ENCODE measurements at regions not wholly inside any gene's neighbourhood (a gene's known extent, or its start where the extent isn't known, plus 50 kb on each side); places are given as distances from the start of the nearest gene placed in this dataset.
"Not testable (repeated sequence)": the region's sequence is repeated elsewhere in the genome, so short reads cannot be mapped to it uniquely, and the experiment has no call there.

GRCh38 chr9:67635067-67635466 lies 223.7 kb upstream of the ANKRD20A1 start:
- not testable (repeated sequence) for DNase-seq (ENCODE audit: low spot score)

- not testable (repeated sequence) for DNase-seq (ENCODE audit: low spot score)
These were observed 246.8 kb upstream of the ANKRD20A1 start for GRCh38 chr9:67611900-67612299.

- not testable (repeated sequence) for DNase-seq (ENCODE audit: low spot score)
These were observed 248.9 kb upstream of the ANKRD20A1 start for GRCh38 chr9:67609872-67610271.

- DNase-seq (ENCODE audit: low spot score), result peak; percentile 1
These were observed 249.3 kb upstream of the ANKRD20A1 start for GRCh38 chr9:67609435-67609834.

DNA sequence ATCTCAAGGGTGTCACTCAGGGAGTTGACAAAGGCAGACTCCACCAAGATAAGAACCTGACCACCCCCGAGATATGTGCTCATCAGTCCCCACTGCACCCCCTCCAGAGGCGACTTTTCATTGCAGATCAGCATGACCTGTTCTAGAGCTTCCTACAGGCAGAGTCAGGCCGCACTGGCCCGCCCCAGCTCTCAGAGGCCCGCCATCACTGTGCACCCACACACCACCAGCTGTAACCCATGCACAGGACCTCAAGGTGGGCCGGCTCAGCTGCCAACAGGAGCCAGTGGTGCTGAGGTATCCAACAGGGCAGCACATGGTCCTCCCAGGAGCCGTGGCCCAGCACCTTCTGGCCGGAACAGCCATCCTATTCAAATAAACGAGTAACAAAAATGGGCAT lies 253.6 kb upstream of the ANKRD20A1 start:
- not testable (repeated sequence) for DNase-seq (ENCODE audit: low spot score)

- DNase-seq (ENCODE audit: low spot score), result not testable (repeated sequence)
These were observed 255.1 kb upstream of the ANKRD20A1 start for GRCh38 chr9:67603609-67604008.

DNA sequence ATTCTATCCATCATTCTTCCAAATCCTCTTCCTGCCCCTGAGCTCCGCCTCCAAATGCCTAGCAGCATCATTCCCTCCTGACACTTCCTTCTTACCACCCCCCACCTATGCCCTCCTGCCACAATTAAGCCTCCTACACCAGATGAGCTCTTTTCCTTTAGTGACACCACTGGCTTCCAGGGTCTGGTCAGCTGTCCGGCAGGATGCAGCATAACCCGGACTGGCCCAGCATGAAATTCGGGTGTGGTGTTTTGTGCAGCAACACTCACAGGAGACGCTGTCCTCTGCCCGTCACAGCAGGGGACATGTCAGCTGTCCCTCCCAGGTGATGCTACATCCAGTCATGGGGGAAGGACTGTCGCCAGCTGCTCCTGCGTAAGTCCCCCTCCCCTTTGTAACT lies 266.3 kb upstream of the ANKRD20A1 start:
- DNase-seq (ENCODE audit: low spot score), result not testable (repeated sequence)

DNA sequence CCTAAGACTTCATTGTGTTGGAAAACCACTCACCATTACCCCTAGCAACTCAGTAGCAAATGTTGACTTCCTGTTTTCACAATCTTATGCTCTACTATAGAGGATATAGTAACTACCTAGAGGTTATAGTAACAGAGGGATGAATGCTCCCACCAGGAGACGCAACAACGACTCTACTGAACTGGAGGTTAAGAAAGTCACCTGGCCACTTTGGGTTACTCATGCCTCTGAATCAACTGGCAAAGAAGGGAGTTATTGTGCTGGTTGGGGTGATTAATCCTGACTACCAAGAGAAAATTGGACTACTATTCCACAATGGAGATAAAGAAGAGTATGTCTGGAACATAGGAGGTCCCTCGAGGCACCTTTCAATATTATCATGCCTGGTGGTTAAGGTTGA lies 302.9 kb upstream of the ANKRD20A1 start:
- not testable (repeated sequence) for DNase-seq (ENCODE audit: low spot score)

GRCh38 chr9:67550044-67550443 lies 308.7 kb upstream of the ANKRD20A1 start:
- not testable (repeated sequence) for DNase-seq (ENCODE audit: low spot score)

DNA sequence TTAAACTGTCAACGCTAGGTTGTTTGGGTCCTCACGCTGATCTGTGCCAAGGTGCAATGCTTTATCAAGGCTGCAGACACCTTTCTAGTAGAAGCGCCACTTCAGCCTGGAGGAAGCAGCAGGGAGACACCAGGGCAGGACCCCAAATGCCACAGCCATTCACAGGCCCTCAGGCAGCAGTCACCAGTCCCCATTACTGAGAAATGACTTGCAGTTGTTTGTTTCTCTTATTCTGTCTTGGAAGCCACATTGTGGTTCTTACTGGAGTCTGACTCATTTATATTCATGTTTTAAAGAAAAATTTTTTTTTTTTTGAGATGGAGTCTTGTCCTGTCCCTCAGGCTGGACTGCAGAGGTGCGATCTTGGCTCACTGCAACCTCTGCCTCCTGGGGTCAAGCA lies 328.9 kb upstream of the ANKRD20A1 start:
- not testable (repeated sequence) for DNase-seq (ENCODE audit: low spot score)

DNA sequence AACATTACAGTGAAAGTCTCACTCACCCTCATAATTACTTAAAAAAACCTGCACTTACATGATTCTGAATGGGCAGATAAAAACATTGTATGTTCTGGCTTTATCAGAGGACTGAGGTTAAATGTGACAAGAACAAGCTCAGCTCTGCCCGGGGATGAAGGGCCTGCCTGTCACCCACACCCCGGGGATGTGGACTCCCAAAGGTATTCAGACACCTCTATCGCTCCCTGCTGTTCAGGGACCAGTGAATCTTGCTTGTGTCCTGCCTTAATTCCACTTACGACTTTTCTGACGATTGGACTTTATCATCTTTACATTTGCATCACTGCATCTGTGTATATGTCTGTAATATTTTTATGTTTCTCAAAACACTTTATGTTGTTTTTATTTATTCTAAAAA lies 341.8 kb upstream of the ANKRD20A1 start:
- not testable (repeated sequence) for DNase-seq (ENCODE audit: low spot score)

DNA sequence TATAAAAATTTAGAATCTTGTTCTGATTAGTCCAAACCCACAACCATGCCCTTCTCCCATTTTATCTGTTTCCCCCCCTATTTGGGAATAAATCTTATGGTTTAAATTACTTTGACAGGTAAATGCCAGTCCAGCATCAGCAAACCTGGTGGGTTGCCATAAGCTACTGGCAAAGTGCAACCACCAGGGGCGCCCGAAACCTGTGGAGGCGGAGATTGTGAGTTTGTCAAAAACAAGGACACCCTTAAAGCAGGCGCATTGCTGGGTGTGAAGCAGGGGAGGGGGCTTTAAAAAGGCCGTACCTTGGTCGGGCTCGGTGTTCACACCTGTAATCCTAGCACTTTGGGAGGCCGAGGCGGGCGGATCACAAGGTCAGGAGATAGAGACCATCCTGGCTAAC lies 344.1 kb upstream of the ANKRD20A1 start:
- not testable (repeated sequence) for DNase-seq (ENCODE audit: low spot score)

DNA sequence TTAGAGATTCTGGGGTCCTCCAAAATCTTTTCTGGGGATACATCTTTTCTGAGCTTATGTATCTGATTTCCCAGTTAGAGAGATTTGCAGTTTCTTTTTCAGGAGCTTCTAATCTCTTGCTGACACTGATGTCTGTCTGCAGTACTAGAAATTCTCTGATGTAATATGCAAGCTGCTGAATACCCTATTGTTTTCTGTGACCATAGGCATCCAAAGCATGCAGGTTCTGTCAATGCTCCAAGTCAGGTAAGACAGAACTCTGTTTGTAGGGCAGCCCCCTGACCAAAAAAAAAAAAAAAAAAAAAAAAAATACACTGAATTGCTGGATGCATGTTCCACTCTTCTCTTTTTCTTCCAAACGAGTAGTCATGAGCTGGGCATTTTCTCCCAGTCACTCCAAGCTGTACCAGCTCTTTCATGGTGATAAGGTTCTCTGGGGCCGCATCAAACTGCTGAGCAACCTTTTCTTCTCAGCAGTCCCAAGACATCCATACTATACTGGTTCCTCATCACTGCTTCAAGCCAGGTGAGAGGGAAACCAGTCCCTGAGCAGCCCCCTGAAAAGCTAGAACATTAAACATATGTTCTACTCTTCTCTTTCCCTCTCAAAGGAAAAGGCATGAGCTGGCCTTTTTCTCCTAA lies 354.9 kb upstream of the ANKRD20A1 start:
- not testable (repeated sequence) for DNase-seq (ENCODE audit: low spot score)

DNA sequence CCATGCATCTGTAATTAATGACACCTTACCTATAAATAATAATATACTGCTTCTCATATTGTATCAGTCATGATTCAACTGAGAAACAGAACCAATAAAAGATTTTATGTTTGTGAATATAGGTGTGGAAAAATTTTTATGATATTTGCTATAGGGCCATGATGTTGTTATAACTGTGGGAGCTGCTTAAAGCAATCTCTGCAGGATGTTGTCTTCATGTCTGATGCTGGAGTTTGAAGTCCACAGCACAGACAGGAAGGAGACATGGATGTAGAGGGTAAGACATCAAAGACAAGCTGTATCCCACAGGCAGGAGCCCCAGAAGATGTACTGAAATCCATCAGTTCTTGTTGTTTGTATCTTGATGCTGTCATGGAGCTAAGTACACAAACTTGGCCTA lies 366.7 kb upstream of the ANKRD20A1 start:
- DNase-seq (ENCODE audit: low spot score), result not testable (repeated sequence)

- not testable (repeated sequence) for DNase-seq (ENCODE audit: low spot score)
These were observed 381.3 kb upstream of the ANKRD20A1 start for GRCh38 chr9:67477465-67477864.

- DNase-seq (ENCODE audit: low spot score), result not testable (repeated sequence)
These were observed 388.0 kb upstream of the ANKRD20A1 start for GRCh38 chr9:67470739-67471138.

GRCh38 chr9:67468326-67468725 lies 390.4 kb upstream of the ANKRD20A1 start:
- DNase-seq (ENCODE audit: low spot score), result not testable (repeated sequence)

GRCh38 chr9:67461796-67462757 lies 396.7 kb upstream of the ANKRD20A1 start:
- DNase-seq (ENCODE audit: low spot score), result not testable (repeated sequence)

GRCh38 chr9:67452941-67453340 lies 405.8 kb upstream of the ANKRD20A1 start:
- not testable (repeated sequence) for DNase-seq (ENCODE audit: low spot score)

DNA sequence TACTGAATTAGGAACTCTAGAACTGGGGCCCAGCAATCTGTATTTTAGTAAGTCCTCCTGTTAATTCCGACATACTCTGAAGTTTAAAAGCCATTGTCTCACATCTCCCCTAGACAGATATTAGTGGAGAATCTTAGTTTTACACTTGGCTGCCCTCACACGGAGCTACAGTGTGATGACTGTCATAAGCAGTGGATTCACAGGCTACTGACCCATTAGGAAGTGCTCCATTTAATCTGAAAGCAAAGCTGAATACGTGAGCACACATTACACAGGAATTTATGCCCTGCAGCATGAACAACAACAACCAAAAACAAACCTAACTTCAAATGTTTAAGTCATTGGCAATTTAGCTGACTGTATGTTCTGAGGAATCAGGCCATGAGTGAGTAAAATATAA lies 416.4 kb upstream of the ANKRD20A1 start:
- not testable (repeated sequence) for DNase-seq (ENCODE audit: low spot score)

GRCh38 chr9:67437011-67437410 lies 421.7 kb upstream of the ANKRD20A1 start:
- DNase-seq (ENCODE audit: low spot score), result not testable (repeated sequence)

DNA sequence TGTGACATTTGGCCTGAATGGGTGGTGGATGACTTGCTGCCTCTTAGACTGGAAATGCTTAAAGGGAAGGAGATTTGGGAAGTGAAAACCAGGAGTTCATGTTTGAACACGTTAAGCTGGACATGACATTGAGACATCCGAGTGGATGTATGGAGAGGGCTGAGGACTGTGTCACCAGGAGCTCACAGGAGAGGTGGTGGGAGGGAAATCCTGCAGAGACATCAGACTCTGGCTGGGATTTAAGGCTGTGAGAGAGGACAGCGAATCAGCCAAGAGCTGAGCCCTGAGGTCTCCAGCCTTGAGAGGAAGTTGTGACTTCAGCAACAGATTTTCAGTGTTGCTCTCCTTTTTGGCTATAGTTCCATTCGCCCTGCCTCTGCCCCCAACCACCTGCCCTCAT lies 432.5 kb upstream of the SPATA31A3 start:
- DNase-seq (ENCODE audit: low spot score), result not testable (repeated sequence)
